Endodermal cell (in vitro differentiated cells): ENCODE measurements at regions not wholly inside any gene's neighbourhood (a gene's known extent, or its start where the extent isn't known, plus 50 kb on each side); places are given as distances from the start of the nearest gene placed in this dataset.

Experiments
- DNase-seq: peaks from one replicate; pipeline ENCODE4 v3.0.0-alpha.2; 2017
- H3K27ac ChIP-seq: 2 replicates; pipeline ENCODE4 v1.5.1; 2013; ENCODE audit warnings: mild to moderate bottlenecking, low read depth, low read length, moderate library complexity
- H3K27me3 ChIP-seq: 2 replicates; pipeline ENCODE4 v1.6.1; 2013; ENCODE audit warnings: mild to moderate bottlenecking, low read length, moderate library complexity; ENCODE audit not compliant: insufficient read depth, control insufficient read depth, poor library complexity, severe bottlenecking
- H3K36me3 ChIP-seq: 2 replicates; pipeline ENCODE4 v1.7.0; 2013; ENCODE audit warnings: mild to moderate bottlenecking, low read length, moderate library complexity; ENCODE audit not compliant: control insufficient read depth, insufficient read depth
- H3K4me1 ChIP-seq: one replicate; pipeline ENCODE4 v1.7.0; 2013; ENCODE audit warnings: low read length; ENCODE audit not compliant: control insufficient read depth, insufficient read depth
- H3K4me3 ChIP-seq: 2 replicates; pipeline ENCODE4 v1.5.1; 2013; ENCODE audit warnings: mild to moderate bottlenecking, low read length, moderate library complexity
- H3K9ac ChIP-seq: 2 replicates; pipeline ENCODE4 v1.6.1; 2013; ENCODE audit warnings: mild to moderate bottlenecking, low read length, moderate library complexity; ENCODE audit not compliant: poor library complexity, severe bottlenecking; ENCODE audit errors: extremely low read depth
- H3K9me3 ChIP-seq: 2 replicates; pipeline ENCODE4 v1.6.1; 2013; ENCODE audit warnings: mild to moderate bottlenecking, low read length, moderate library complexity; ENCODE audit not compliant: control insufficient read depth
- H3K27ac Mint-ChIP-seq: 2 replicates; pipeline ENCODE4 v1.8.0; 2020; ENCODE audit warnings: mixed read lengths
- H3K27me3 Mint-ChIP-seq: 2 replicates; pipeline ENCODE4 v1.8.0; 2021; ENCODE audit warnings: mild to moderate bottlenecking, mixed read lengths; ENCODE audit not compliant: insufficient read depth
- H3K36me3 Mint-ChIP-seq: 2 replicates; pipeline ENCODE4 v1.8.0; 2020; ENCODE audit warnings: low read depth, mixed read lengths
- H3K4me1 Mint-ChIP-seq: 2 replicates; pipeline ENCODE4 v1.8.0; 2020; ENCODE audit warnings: mixed read lengths
- H3K4me3 Mint-ChIP-seq: 2 replicates; pipeline ENCODE4 v1.8.0; 2020; ENCODE audit warnings: mild to moderate bottlenecking, moderate library complexity, mixed read lengths
- H3K9me3 Mint-ChIP-seq: 2 replicates; pipeline ENCODE4 v1.8.0; 2020; ENCODE audit warnings: mild to moderate bottlenecking, mixed read lengths
- CTCF ChIP-seq: fragments of 200-600 bp; sonication (generic); conservative IDR thresholded peaks from 2 replicates; pipeline ENCODE4 v1.5.0; 2021; ENCODE audit warnings: antibody characterized with exemption, mild to moderate bottlenecking
- WGBS, 2 experiments: methylation state at CpG; one replicate each; pipeline versions ENCODE4 v1.1.5 to v1.1.7; 2013; ENCODE audit warnings: missing lambda C conversion rate in 2 of 2, mixed read lengths in 1 of 2; ENCODE audit not compliant: insufficient coverage in 1 of 2, insufficient read length in 1 of 2; 5-methylcytosine and 5-hydroxymethylcytosine counted together

- H3K4me1 ChIP-seq: no peaks in the 10 kb centered on the region
- no peak for DNase-seq
- no peaks in the 10 kb centered on the region for H3K36me3 ChIP-seq
- Mint-ChIP-seq H3K9me3 (peaks cover 25% of the 10 kb centered on the region), H3K27me3 (no peaks in the 10 kb centered on the region), H3K4me3 (no peak overlapping the region), H3K27ac (no peak overlapping the region), H3K4me1 (no peaks in the 10 kb centered on the region), H3K36me3 (no peaks in the 10 kb centered on the region)
- TF ChIP-seq CTCF: no peak
- H3K9me3 ChIP-seq: peaks cover 8% of the 10 kb centered on the region
- WGBS, 2 experiments: 73 to 88% methylated on average over 1 to 2 of the region's 2 CpGs
- no peak overlapping the region for H3K27ac ChIP-seq
- no peak overlapping the region for H3K9ac ChIP-seq
- no peak overlapping the region for H3K4me3 ChIP-seq
- H3K27me3 ChIP-seq: no peaks in the 10 kb centered on the region
Observed at GRCh38 chr14:104245723-104246122, 107.3 kb downstream of the KIF26A start.

- Histone ChIP-seq H3K27ac (no peak overlapping the region), H3K27me3 (no peaks in the 10 kb centered on the region), H3K9me3 (peaks cover 8% of the 10 kb centered on the region), H3K4me1 (no peaks in the 10 kb centered on the region), H3K36me3 (no peaks in the 10 kb centered on the region), H3K9ac (no peak overlapping the region), H3K4me3 (no peak overlapping the region)
- Mint-ChIP-seq H3K4me1 (no peaks in the 10 kb centered on the region), H3K9me3 (peaks cover 25% of the 10 kb centered on the region), H3K27me3 (no peaks in the 10 kb centered on the region), H3K27ac (no peak overlapping the region), H3K36me3 (no peaks in the 10 kb centered on the region), H3K4me3 (no peak overlapping the region)
- DNase-seq: no peak
- TF ChIP-seq CTCF: no peak
- 88 to 89% methylated on average over 12 to 19 of the region's 19 CpGs for WGBS, 2 experiments
Observed at GRCh38 chr14:104246401-104247335, 108.3 kb downstream of the KIF26A start.

- no peak for DNase-seq
- no peaks in the 10 kb centered on the region for H3K36me3 Mint-ChIP-seq
Observed at GRCh38 chr14:104247336-104248202, 109.2 kb downstream of the KIF26A start.

More at GRCh38 chr14:104247336-104248202, 109.2 kb downstream of the KIF26A start:
- Mint-ChIP-seq H3K4me1 (no peaks in the 10 kb centered on the region), H3K4me3 (no peak overlapping the region), H3K27ac (no peak overlapping the region), H3K27me3 (no peaks in the 10 kb centered on the region), H3K9me3 (peaks cover 21% of the 10 kb centered on the region)
- Histone ChIP-seq H3K27ac (no peak overlapping the region), H3K4me1 (no peaks in the 10 kb centered on the region), H3K9me3 (peaks cover 8% of the 10 kb centered on the region), H3K27me3 (no peaks in the 10 kb centered on the region), H3K36me3 (no peaks in the 10 kb centered on the region), H3K4me3 (no peak overlapping the region), H3K9ac (no peak overlapping the region)
- TF ChIP-seq CTCF: no peak
- 91 to 92% methylated on average over 16 to 24 of the region's 24 CpGs for WGBS, 2 experiments
